ENCODE measurements at regions not wholly inside any gene's neighbourhood (a gene's known extent, or its start where the extent isn't known, plus 50 kb on each side); places are given as distances from the start of the nearest gene placed in this dataset.

- H3K56ac ChIP-seq (ENCODE audit: insufficient read length, low read depth, low read length), result no peak overlapping the region
- H2BK15ac ChIP-seq (ENCODE audit: low read depth, low read length), result no peak overlapping the region
- H2AK5ac ChIP-seq (ENCODE audit: insufficient read length, low read length), result no peak overlapping the region
- no peak for DNase-seq
- no peaks in the 10 kb centered on the region for H3K27me3 ChIP-seq (ENCODE audit: insufficient read depth, low read length)
- H2BK120ac ChIP-seq (ENCODE audit: low read depth, low read length, poor library complexity, severe bottlenecking), result no peak overlapping the region
- no peak overlapping the region for H2BK5ac ChIP-seq (ENCODE audit: insufficient read length, low read length)
- H3K23ac ChIP-seq (ENCODE audit: insufficient read length, low read depth, low read length), result no peak overlapping the region
- TF ChIP-seq CTCF (conservative IDR thresholded peaks at IDR 0.05), result no peak
- H4K20me1 ChIP-seq (ENCODE audit: control insufficient read depth, insufficient read depth, insufficient read length), result no peaks in the 10 kb centered on the region
- Mint-ChIP-seq H3K4me1 (no peaks in the 10 kb centered on the region), H3K36me3 (ENCODE audit: insufficient read depth in 1 of 3, low read depth in 3 of 3) (no peaks in the 10 kb centered on the region), H3K27me3 (ENCODE audit: low read depth) (no peaks in the 10 kb centered on the region), H3K4me3 (no peak overlapping the region), H3K27ac (no peak overlapping the region), H3K9me3 (no peaks in the 10 kb centered on the region; a peak in 1 of 5 replicates)
- no peaks in the 10 kb centered on the region for H3K23me2 ChIP-seq (ENCODE audit: insufficient read length, low read depth, low read length, poor library complexity, severe bottlenecking)
- H2BK20ac ChIP-seq (ENCODE audit: low read depth, low read length, poor library complexity, severe bottlenecking), result no peak overlapping the region
- H3T11ph ChIP-seq (ENCODE audit: low read length), result no peak overlapping the region
- no peak overlapping the region for H3K4me2 ChIP-seq (ENCODE audit: insufficient read depth, insufficient read length, low read length)
- H3K4me1 ChIP-seq (ENCODE audit: insufficient read depth, low read length), result no peaks in the 10 kb centered on the region
- no peak overlapping the region for H3K14ac ChIP-seq (ENCODE audit: insufficient read depth, low read length)
- no peak overlapping the region for H4K5ac ChIP-seq (ENCODE audit: insufficient read length, low read depth, low read length)
- no CpG with 5 or more reads among the region's 2 CpGs for WGBS (ENCODE audit: extremely low coverage, insufficient read length, low lambda C conversion rate)
- H3K4ac ChIP-seq (ENCODE audit: low read depth, low read length), result no peak overlapping the region
- no peak overlapping the region for H3K18ac ChIP-seq (ENCODE audit: insufficient read length, low read depth, low read length)
- no peak overlapping the region for H3K27ac ChIP-seq (ENCODE audit: insufficient read length, low read depth, low read length)
- no peaks in the 10 kb centered on the region for H3K79me1 ChIP-seq (ENCODE audit: insufficient read depth, low read depth, low read length, poor library complexity, severe bottlenecking)
- no peak overlapping the region for H2BK12ac ChIP-seq (ENCODE audit: insufficient read length, low read depth, low read length)
- H4K8ac ChIP-seq (replicated peaks; ENCODE audit: insufficient read length, low read depth, low read length), result no peak overlapping the region
- H2AFZ ChIP-seq (ENCODE audit: low read length), result no peak overlapping the region
- H3K9me3 ChIP-seq (ENCODE audit: control insufficient read depth, low read depth, low read length), result no peaks in the 10 kb centered on the region
- H3K9ac ChIP-seq (ENCODE audit: extremely low read depth, insufficient read length, low read length), result no peak overlapping the region
- no peaks in the 10 kb centered on the region for H3K79me2 ChIP-seq (ENCODE audit: insufficient read depth, low read length)
- H4K91ac ChIP-seq (ENCODE audit: insufficient read length, low read depth, low read length), result no peak overlapping the region
Measured at GRCh38 chr17:12505866-12506265, 159.8 kb upstream of the MYOCD start.

Measured in H9 (cell line).